NCI-H748 treated with DMSO at 0.1 percent for 48 hours (cell line): ENCODE measurements at regions not wholly inside any gene's neighbourhood (a gene's known extent, or its start where the extent isn't known, plus 50 kb on each side); places are given as distances from the start of the nearest gene placed in this dataset.
"Not testable (repeated sequence)": the region's sequence is repeated elsewhere in the genome, so short reads cannot be mapped to it uniquely, and the experiment has no call there.

ENCODE experiments used
- DNase-seq: peaks from one replicate; lab custom pipeline; 2025; lab: John Stamatoyannopoulos, UW

DNA sequence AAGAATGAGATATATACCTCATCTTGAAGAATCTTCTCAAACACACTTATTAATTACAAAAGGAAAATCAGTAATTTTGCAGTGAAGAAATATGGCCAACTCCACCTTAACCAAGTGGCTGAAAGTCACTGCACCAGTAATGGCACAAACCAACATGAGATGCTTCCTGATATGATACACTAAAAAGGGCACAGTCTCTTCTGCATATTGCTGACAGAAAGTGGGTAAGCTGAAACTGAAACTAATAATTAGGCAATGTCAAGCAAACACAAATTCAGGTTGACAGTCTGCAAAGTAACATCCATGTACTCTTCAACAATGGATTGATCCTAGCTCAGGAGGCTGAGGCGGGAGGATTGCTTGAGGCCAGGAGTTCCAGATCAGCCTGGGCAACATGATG is 56.1 kb downstream of the ZNF22 start:
- not testable (repeated sequence) for DNase-seq

GRCh38 chr10:45058580-45058979 is 57.9 kb downstream of the ZNF22 start:
- DNase-seq = no peak

GRCh38 chr10:45058992-45059561 is 58.4 kb downstream of the ZNF22 start:
- DNase-seq = no peak

GRCh38 chr10:45059632-45060031 is 58.9 kb downstream of the ZNF22 start:
- no peak for DNase-seq

- DNase-seq = no peak
These were observed 61.3 kb downstream of the ZNF22 start for GRCh38 chr10:45061982-45062381.

GRCh38 chr10:45063591-45064231 is 63.0 kb downstream of the ZNF22 start:
- no peak for DNase-seq

DNA sequence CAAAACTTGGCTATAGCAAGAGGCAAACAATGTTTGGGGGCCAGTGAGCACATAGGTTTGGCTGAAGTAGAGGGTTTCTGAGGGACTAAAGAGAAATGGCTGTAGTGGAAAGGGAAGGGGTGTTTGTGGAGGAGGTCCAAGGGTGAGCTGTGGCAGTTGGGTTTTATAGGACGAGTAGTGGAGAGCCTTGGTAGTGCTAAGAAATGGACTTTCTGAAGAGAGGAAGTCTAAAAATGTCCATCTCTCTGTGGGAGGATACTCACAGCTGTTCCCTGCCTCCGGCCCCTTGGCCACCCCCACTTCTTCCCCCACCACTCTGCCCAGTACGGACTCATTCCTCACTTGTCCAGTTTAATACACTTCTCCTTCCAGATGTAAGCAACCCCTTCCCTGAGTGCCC is 64.3 kb downstream of the ZNF22 start:
- DNase-seq = no peak

DNA sequence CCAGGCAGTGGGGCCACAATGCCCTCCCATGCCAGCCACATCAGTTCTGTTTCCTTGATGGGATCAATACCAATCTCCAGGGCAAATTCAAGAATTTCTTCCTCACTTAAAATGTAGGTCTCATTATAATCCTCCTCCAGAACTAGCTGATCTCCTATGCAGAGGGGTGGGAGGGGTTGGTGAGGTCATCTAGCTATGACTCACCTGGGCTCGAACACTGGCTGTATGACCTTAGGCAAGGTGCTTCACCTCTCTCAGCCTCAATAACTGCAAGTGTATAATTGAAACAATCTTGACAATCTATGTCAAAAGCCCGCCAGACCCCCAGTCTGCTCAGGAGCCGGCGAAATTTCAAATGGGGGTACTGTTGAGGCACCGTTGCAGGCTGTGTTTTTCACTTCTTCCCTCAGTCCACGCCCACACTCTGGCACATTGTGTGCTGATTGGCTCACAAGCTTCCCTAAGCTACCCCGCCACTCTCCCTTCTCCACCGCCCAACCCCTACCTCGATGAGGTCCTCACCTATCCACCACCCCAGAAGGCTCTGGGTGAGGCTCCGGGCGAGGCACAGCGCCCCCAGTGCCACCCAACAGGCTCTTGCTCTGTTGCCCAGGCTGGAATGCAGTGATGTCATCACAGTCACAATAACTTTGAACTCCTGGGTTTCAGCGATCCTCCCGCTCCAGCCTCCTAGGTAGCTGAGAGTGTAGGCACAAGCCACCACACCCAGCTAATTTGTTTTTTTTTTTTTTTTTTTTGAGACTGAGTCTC is 70.5 kb downstream of the ZNF22 start:
- DNase-seq = no peak

DNA sequence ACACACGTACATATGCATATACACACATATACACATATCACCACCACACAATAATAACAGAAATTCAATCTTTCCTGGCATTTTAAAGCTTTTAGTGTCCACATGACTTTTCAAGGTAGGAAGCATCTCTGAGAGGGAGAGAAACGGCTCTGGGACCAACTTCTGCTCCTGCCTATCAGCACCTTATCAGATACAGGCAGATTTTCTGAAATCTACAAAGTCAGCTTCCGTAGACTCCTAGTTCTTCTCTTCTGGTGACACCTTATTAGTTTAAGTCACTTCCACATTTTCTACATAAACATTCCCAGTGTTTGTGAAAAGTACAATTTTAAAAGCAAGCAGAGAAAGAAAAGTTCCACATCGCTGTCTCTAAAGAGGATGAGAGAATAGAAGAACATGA is 74.5 kb downstream of the ZNF22 start:
- no peak for DNase-seq

- no peak for DNase-seq
These were observed 75.2 kb downstream of the ZNF22 start for GRCh38 chr10:45075826-45076380.

DNA sequence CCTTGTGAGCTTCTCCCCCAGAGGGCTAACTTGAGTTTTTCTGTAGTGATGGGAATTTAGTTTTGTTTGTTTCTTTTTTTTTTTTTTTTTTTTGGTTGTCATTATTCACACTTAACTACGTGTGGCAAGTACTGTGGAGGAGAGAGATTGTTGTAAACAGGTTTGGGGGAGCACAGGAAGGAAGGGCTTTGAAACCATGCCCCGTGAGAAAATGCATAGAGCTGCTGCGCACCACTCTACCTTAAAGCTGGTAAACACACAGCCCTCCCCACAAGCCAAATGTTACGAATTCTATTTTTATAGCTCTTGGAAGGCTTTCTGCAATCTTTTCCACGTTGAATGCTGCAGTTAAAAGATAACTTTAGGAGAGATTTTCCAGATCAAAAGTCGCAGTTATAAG is 76.2 kb downstream of the ZNF22 start:
- DNase-seq = no peak

GRCh38 chr10:45080331-45080730 is 79.6 kb downstream of the ZNF22 start:
- no peak for DNase-seq

- DNase-seq = no peak
These were observed 81.5 kb downstream of the ZNF22 start for GRCh38 chr10:45082176-45082575.

DNA sequence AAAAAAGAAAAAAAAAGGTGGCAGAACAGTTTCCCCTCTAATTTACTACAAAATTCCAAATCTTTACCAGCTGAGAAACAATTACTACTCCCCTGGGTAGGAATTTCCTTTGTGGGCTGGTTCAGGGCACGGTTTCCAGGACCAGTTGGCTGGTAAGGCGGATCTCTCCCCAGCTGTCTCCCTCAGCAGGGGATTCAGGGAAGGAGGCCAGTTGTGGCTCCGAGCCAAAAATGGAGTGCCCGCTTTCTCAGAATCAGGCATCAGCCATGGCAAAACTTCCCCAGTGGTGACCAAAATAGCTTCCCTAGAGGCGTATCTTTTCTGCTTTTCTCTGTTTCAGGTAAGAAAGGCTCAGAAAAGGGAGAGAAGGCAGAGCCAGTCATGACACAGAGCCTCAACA is 91.2 kb downstream of the ZNF22 start:
- no peak for DNase-seq

- no peak for DNase-seq
These were observed 93.2 kb downstream of the ZNF22 start for GRCh38 chr10:45093945-45094344.

DNA sequence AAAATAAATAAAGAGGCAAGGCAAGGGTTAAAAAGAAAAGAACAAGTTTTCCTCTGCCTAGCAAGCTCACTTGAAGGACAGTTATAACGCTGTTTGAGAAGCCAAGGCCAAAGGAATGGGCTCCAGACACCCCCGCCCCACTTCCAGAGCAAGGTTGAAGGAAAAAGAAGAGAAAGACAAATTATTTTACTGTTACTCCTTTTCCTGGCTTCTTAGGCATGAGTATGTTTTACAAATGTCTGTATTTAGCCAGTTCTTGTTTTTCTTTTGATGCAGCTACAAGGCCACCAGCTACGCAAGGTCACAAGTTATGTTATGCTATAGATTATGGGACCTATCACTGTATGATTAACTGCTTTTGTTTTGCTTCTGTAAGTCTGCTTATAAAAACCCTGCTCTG is 94.6 kb downstream of the ZNF22 start:
- no peak for DNase-seq

- no peak for DNase-seq
These were observed 95.3 kb downstream of the ZNF22 start for GRCh38 chr10:45096001-45096400.

DNA sequence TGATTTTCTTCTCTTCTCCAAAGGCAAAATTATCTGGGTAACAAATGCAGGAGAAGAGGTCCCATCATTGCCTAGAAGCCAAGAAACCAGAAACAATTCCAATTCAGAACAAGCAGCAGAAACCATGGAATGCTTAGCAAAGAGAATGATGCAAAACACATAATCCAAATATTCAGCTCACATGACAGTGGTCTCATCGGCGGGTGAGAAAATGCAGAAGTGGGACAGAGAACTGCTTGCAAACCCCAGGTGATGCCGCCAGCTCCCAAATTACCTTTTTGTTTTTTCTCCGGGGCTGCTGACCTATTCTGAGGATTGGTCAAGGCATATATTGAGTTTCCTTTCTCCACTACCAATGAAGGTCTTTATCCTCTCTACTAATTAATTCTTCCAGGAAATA is 99.7 kb downstream of the ZNF22 start:
- no peak for DNase-seq

DNA sequence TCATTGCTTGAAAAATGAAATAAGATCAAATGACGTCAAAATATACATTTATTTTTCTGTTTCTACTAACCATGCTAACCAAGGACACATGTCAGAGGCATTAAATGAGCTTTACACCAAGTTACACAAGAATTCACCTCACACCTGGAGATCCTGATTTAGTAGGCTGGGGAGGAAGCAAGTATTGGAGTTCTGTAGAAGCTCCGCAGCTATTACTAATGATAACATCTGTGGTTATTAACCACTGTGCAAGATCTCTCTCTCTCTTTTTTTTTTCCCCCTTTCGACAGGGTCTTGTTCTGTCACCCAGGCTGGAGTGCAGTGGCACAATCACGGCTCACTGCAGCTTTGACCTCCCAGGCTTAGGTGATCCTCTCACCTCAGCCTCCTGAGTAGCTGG is 104.0 kb downstream of the ZNF22 start:
- no peak for DNase-seq

DNA sequence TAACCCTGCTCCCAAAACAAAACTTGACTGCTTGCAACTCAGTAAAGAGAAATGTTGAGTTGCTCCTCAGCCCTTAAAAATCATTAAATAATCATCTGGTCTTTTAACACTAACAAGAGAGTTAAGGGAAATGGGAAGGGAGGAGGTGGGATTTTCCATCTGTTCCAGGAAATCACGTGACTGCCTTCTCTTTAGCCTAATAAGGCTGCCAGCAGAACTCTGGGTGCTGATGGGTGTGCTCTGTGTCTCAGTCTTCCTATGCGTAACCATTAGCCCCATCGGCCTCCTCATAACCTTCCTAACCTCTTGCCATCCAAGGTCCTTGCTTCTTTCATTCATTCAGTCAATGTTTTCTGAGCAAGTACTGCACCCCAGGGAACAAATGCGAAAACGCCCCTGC is 104.6 kb downstream of the ZNF22 start:
- not testable (repeated sequence) for DNase-seq

DNA sequence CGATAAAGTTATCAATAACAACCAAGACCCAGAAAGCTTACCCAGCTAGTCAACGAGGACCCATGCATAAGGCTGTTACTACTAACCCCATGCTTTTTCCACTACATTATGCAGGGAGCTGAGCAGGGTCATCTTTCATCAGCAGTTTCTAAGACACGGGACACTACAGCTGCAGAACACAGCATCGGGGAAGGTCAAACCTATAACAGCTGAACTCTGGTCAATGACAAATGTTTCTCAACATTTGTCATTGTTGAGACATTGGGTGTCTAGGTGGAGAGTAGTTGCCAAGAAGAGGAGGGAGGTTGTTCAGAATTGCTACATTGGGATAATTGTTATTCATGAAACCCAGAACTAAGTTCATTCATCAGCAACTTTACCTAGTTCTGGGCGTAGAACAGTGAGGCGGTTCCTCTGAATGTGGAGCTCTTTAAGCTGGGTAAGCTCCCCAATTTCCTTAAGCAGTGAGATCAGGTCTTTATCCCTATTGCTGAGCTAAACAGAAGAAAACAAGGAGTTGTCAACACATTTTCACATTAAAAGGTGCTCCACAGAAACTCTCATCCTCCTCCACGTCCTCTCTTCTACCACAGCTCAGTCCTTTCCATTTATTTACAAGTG is 105.6 kb downstream of the ZNF22 start:
- DNase-seq = no peak

DNA sequence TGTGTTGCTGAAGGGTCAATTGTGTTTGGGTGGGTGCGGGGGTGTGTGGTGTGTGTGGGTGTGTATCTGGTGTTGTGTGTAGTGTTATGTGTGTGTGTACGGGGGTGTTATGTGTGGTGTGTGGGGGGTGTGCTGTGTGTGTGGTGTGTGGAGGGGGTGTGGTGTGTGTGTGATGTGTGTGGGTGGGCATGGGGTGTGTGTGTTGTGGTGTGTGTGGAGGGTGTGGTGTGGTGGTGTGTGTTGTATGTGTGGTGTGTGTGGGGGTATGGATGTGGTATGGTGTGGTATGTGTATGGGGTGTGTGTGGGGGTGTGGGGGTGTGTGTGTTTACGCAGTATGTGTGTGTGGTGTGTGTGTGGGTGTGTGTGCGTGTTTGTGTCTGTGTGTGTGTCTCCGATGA is 110.8 kb downstream of the ZNF22 start:
- no peak for DNase-seq

- DNase-seq = not testable (repeated sequence)
These were observed 117.2 kb downstream of the ZNF22 start for GRCh38 chr10:45117940-45118339.
